ENCODE measurements at regions not wholly inside any gene's neighbourhood (a gene's known extent, or its start where the extent isn't known, plus 50 kb on each side); places are given as distances from the start of the nearest gene placed in this dataset.

- Histone ChIP-seq H3K36me3 (ENCODE audit: control insufficient read depth in 1 of 2, insufficient read depth in 2 of 2, low read length in 2 of 2) (no peaks in the 10 kb centered on the region), H3K9me2 (ENCODE audit: insufficient read depth) (no peaks in the 10 kb centered on the region), H3K4me1 (ENCODE audit: control insufficient read depth in 1 of 2, insufficient read depth in 2 of 2, low read length in 2 of 2) (no peaks in the 10 kb centered on the region), H3K27me3 (ENCODE audit: insufficient read depth, low read length) (peaks cover 65% of the 10 kb centered on the region), H3K4me2 (ENCODE audit: low read length) (no peak overlapping the region), H3K79me2 (ENCODE audit: insufficient read depth, low read length) (no peaks in the 10 kb centered on the region), H2AFZ (ENCODE audit: low read depth, low read length, poor library complexity, severe bottlenecking) (no peak overlapping the region), H3K9ac (ENCODE audit: low read length) (no peak overlapping the region), H3K9me3 (ENCODE audit: control insufficient read depth in 1 of 2, insufficient read depth in 1 of 2, low read depth in 1 of 2, low read length in 2 of 2) (no peaks in the 10 kb centered on the region), H3K27ac (ENCODE audit: low read depth, low read length) (no peak overlapping the region), H4K20me1 (ENCODE audit: insufficient read depth) (no peaks in the 10 kb centered on the region), H3K4me3 (replicated peaks in 1 of 2; ENCODE audit: low read depth in 1 of 2, low read length in 2 of 2) (no peak overlapping the region)
- intact Hi-C loops (cut with micrococcal nuclease), result no loop called here
- ChIA-PET CTCF (no interaction called here), RAD21 (ENCODE audit: low non-redundant PET in 1 of 2, low total read pairs in 2 of 2, uncharacterized antibody in 2 of 2, unreplicated experiment in 2 of 2) (no interaction called here), POLR2A (no interaction called here)
- BruUV-seq (replicated peaks), result no TSS peak
- ATAC-seq (no peak; the same call in 1 of the 2 replicates), DNase-seq (ENCODE audit: low read depth, low spot score) (no peak)
- TF ChIP-seq ZNF274 (IDR thresholded peaks at IDR 0.05; ENCODE audit: low read depth, low read length) (no peak), POLR2A (IDR thresholded peaks at IDR 0.05; ENCODE audit: borderline replicate concordance, extremely low read depth, insufficient read depth, insufficient read length) (no peak), YY1 (IDR thresholded peaks at IDR 0.05; ENCODE audit: extremely low read depth, insufficient replicate concordance, low read depth, low read length) (no peak), JUND (IDR thresholded peaks at IDR 0.05) (no peak), CEBPB (IDR thresholded peaks at IDR 0.05; ENCODE audit: low read depth) (no peak)
Measured at GRCh38 chr13:31436478-31436877, 236.7 kb downstream of the B3GLCT start.

GRCh38 chr13:31437975-31438374 lies 238.2 kb downstream of the B3GLCT start:
- ChIA-PET RAD21 (ENCODE audit: low non-redundant PET in 1 of 2, low total read pairs in 2 of 2, uncharacterized antibody in 2 of 2, unreplicated experiment in 2 of 2) (no interaction called here), CTCF (interaction anchor here (0.8 kb wide), 1 partner anchor 14 kb away, joined by 4 read pairs; no protein-coding TSS in a partner anchor), POLR2A (no interaction called here)
- intact Hi-C loops (cut with micrococcal nuclease), result no loop called here
- H3K27me3 ChIP-seq (ENCODE audit: insufficient read depth, low read length), result peaks cover 74% of the 10 kb centered on the region
- H3K36me3 ChIP-seq (ENCODE audit: control insufficient read depth in 1 of 2, insufficient read depth in 2 of 2, low read length in 2 of 2), result no peaks in the 10 kb centered on the region
- H4K20me1 ChIP-seq (ENCODE audit: insufficient read depth), result no peaks in the 10 kb centered on the region
- H3K9me3 ChIP-seq (ENCODE audit: control insufficient read depth in 1 of 2, insufficient read depth in 1 of 2, low read depth in 1 of 2, low read length in 2 of 2), result no peaks in the 10 kb centered on the region
- no peak overlapping the region for H2AFZ ChIP-seq (ENCODE audit: low read depth, low read length, poor library complexity, severe bottlenecking)
- H3K9me2 ChIP-seq (ENCODE audit: insufficient read depth), result no peaks in the 10 kb centered on the region
- no peaks in the 10 kb centered on the region for H3K79me2 ChIP-seq (ENCODE audit: insufficient read depth, low read length)
- H3K4me2 ChIP-seq (ENCODE audit: low read length), result no peak overlapping the region
- TF ChIP-seq JUND (IDR thresholded peaks at IDR 0.05), result no peak
- no peak for TF ChIP-seq EZH2 (IDR thresholded peaks at IDR 0.05)
- H3K4me3 ChIP-seq (replicated peaks in 1 of 2; ENCODE audit: low read depth in 1 of 2, low read length in 2 of 2), result no peak overlapping the region
- H3K9ac ChIP-seq (ENCODE audit: low read length), result no peak overlapping the region
- H3K4me1 ChIP-seq (ENCODE audit: control insufficient read depth in 1 of 2, insufficient read depth in 2 of 2, low read length in 2 of 2), result no peaks in the 10 kb centered on the region
- ATAC-seq, result no peak
- no peak overlapping the region for H3K27ac ChIP-seq (ENCODE audit: low read depth, low read length)
- BruUV-seq (replicated peaks), result no TSS peak
- DNase-seq (ENCODE audit: low read depth, low spot score), result no peak
